Kidney glomerular epithelial cell (primary cell): ENCODE measurements at regions not wholly inside any gene's neighbourhood (a gene's known extent, or its start where the extent isn't known, plus 50 kb on each side); places are given as distances from the start of the nearest gene placed in this dataset.

ENCODE experiments used
- DNase-seq: peaks from one replicate; lab custom pipeline; 2025; lab: John Stamatoyannopoulos, UW

GRCh38 chr1:173400387-173400995, 76.6 kb upstream of the PRDX6 start:
- no peak for DNase-seq

DNA sequence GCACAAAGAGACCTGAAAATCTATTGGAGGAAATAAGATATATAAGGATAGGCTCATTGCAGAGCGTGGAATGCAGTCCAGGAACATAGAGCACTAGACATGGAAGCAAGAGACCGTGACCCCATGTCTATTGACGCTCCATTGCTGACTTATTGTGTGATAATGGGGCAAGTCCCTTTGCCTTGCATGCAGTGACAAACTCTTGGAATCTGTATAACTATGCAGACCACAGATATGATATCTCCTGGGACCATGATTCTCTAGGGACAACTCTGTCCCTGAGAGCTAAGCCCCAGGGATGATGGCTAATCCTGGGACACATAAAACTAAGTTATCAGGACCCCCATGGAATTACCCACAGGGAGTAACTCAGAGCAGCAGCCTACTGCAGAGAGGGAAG, 73.1 kb upstream of the PRDX6 start:
- DNase-seq: no peak

DNA sequence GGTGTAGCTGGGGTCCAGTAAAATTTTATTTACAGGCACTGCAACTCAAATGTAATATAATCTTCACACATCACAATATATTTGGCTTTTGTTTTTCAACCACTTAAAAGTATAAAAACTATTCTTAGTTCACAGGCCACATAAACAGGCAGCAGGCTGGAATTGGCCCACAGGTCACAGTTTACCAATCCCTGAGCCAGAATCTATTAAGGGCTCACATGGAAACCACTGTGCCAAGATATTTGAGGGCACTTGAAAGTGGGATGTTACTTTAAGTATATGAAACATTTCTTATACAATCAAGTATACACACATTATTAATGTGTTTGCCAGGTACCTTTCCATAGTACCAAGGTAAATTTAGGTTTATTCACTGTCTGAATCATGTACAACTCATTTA, 71.9 kb upstream of the PRDX6 start:
- no peak for DNase-seq

GRCh38 chr1:173405834-173406233, 71.3 kb upstream of the PRDX6 start:
- peak; percentile 40 for DNase-seq

DNA sequence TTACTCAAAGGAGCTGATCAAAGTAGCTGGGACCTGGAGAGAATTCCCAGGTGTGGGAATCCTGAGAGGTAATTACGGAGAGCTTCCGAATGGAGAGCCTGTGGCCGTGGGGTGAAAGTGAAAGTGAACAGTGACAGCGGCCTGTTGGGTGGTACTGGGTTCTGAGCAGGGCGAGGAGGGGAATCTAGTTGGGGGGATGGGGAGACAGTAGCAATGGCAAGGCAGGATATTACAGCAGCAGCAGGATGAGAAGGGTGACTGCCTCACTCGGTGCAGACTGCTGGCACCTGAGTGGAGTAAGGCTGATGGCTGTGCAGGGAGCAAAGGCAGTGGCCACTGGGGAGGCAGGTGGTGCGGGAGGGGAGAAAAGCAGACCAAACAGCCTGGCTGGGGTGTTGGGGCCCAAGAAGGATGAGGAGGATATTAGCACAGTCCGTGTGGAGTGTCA, 70.3 kb upstream of the PRDX6 start:
- DNase-seq: no peak

GRCh38 chr1:173407846-173408245, 69.3 kb upstream of the PRDX6 start:
- DNase-seq: no peak

DNA sequence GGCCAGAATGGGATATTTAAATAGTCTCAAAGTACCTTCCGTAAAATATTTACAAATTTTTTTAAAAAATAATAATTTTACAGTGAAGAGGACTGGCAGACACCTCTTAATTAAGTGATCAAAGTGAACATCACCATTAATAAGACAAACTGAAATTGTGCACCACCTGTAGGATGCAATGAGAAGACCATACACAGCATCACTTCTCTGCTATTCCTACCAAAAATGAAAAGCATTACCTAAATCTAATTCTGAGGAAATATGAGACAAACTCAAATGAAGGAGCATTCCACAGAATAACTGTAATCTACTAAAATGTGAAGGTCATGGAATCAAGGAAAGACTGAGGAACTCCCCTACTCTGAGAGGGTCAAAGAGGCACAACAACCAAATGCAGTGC, 68.2 kb upstream of the PRDX6 start:
- DNase-seq: no peak

DNA sequence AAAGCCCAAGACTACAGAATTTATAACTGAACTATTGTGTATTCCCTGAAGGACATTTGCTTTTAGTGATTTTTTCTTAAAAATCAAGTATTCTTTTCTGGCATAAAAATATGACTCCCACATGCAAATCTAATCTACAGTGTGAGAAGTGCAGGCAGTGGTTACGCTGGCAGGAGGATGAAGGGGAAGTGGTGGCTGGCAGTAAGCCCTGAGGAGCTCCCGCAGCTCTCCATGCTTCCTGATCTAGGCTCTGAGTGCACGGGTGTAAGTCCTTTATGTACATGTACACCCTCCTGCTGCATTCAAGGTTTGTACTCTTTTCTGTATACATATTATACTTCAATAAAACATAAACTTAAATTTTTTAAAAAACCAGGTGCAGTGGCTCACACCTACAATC, 67.5 kb upstream of the PRDX6 start:
- DNase-seq: no peak

- DNase-seq: no peak
These were observed 66.9 kb upstream of the PRDX6 start for GRCh38 chr1:173410133-173410793.

DNA sequence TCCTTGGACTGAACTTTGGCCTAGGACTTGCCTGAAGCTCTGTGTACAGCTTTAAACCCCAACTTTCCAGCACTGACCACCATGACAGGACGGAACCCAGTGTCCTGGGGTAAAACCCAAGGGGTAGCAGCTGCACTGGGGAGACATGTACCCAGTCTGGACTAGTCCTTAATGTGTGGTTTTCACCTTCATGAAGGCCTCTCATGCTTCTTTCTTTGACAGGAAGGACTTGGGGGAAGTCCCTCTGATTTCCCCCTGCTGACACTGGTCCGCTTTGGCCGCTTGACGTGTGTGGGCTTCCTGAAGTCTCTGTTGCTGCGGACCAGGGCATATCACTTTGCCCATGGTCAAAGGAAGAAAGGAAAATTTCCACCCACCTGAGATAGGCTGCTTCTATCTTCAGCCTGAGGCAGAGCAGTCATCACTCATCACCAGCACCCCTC, 66.3 kb upstream of the PRDX6 start:
- no peak for DNase-seq

DNA sequence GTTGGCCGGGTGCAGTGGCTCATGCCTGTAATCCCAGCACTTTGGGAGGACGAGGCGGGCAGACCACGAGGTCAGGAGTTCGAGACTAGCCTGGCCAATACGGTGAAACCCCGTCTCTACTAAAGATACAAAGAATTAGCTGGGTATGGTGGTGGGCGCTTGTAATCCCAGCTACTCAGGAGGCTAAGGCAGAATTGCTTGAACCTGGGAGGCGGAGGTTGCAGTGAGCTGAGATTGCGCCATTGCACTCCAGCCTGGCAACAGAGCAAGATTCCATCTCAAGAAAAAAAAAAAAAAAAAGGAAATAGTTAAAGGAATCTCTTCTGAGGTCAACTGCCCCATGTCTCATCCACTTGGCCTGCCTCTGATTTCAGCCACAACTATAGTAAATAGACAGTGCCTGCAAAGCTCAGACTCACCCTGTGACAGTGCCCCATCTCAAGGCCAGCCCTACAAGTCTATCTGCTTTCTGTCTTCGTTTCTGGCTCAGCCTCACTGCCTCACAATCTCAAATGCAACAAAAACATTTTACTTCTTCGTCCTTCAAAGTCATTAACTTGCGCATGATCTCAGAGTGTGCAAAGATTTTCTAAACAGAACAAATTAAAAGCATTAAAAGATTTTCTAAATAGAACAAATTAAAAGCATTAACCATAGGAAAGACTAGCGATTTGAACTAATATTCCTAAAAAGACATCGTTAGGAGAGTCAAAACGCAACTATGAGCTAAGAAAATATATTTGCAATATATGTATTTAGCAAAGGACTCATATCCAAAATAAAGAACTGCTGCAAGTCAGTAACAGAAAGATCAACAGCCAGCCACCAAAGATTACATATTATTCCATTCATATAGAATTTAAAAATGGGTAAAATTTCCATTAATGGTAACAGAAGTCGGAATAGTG, 65.0 kb upstream of the PRDX6 start:
- DNase-seq: no peak

GRCh38 chr1:173413271-173413707, 63.8 kb upstream of the PRDX6 start:
- DNase-seq: no peak

DNA sequence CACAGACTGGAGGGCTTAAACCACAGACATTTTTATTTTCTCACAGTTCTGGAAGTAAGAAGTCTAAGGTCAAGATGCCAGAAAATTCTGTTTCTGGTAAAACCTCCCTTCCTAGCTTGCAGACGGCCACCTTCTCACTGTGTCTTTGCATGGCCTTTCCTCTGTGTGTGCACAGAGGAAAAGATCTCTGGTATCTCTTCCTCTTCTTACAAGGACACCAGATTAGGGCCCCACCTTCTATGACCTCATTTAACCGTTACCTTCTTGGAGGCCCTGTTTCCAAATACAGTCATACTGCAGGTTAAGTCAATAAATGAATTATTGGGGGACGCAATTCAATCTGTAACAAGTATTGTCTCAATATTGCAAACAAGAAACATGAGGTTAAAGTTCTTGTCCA, 63.0 kb upstream of the PRDX6 start:
- no peak for DNase-seq

DNA sequence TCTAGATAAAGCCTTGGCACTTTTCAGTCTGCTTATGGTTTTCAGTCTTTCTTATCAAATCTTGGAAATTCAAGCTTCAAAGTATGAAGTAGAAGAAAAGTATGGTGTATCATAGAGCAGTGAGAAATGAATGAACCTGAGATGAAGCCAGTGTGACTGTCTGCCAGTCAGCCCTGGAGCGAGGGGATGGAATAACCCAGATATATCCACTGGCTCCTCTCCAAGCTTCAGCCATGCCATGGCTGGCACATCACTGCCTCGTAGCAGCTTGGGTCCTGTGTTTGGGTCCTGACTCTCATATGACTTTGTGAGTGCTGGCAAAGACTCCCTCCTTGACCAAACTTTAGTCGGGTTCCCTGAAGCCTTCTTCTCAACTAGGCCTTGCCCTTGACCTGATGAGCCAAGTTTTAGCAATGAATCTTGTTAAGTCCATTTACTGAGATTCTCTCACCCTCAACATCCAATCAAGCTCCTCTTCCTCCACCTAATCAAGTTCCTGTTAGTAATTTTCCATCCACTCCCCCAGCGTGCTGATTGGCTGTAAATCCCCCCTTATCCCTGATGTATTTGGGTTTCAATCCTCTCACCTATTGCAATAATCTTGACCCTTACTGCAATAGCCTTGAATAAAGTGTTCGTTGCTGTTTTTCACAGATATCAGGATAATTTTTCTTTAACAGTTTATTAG, 62.5 kb upstream of the PRDX6 start:
- DNase-seq: no peak

- no peak for DNase-seq
These were observed 61.6 kb upstream of the PRDX6 start for GRCh38 chr1:173415490-173415889.

DNA sequence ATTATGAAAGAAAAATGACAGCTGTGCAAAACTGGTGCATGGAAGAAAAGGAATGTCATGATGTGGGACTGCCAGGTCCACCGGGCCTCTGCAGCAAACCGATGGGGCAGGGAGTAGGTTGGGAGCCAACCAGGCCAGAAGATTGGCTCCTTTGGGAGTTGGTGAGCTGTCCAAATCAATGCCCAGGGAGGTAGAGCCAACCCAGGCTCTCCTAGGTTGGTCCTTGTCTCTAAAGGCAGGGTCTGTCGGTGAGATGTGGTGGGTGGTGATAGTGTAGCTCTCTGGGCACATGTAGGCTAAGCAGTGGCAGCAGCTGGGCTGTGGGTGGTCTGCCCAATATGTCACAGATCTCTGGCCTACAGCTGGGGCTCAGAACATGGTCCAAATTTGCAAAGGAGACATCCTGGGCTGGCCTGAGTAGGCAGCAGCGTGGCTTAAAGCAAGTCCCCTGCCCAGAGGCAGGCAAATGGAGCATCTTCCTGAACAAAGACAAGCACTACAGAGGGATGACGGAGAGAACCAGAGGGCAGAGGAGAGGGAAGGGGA, 61.2 kb upstream of the PRDX6 start:
- no peak for DNase-seq

DNA sequence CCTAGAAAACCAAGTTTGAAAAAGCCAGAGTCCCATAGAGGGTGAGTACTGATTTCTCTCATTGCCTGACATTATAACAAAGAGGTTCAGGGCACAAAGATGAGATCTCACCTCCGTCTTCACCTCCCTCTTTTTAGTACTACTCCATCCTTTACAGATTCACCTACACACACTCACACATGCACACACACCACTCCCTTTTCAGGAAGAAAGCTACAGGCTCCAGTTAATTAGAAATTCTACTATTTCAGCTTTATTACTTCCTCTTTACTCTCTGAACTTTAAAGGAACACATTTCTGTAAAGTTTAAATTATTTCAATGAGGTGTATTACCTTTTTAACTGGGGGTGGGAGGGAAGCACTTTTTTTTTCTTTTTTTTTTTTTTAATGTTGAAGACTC, 59.6 kb upstream of the PRDX6 start:
- no peak for DNase-seq

- no peak for DNase-seq
These were observed 58.8 kb upstream of the PRDX6 start for GRCh38 chr1:173418107-173418985.

DNA sequence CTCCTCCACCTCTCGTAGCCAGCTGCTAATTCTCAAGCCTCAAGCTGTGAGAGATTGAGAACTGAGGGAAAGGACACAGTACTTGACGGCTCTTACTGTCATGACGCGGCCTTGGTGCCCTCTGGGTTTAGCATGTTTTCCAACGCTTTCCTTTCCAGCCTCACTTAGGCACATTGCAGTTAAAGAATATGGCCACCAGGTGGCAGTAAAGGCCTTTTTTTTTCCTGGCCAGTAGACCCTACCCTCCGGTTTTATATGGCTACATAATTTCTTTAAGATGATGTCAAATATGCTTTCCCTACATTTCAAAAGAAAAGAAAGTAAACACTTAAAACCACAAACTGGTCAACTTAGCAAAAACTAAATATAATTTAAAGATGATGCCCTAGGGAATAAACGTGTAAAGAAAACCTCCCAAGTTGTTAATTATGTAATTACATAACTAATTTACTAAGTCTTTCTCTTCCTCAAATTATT, 56.8 kb upstream of the PRDX6 start:
- peak; percentile 62 for DNase-seq

DNA sequence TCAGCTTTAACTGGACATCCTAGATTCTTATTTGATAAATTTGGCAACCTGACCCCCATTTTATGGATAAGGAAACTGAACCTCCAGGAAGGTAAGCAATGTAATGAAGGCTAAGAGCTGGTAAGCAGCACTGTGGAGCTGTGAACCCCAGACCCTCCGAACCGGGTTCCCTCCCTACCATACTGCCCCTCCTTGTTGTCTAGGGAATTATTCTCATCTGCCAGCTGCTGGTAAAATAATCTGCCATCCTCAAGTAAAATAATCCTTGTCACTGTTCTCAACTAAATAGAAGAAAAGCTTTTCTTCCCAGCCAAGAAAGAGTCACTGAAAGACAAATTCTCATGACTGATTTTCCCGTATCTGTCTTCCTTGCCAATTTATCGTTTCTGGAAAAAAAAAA, 55.8 kb upstream of the PRDX6 start:
- DNase-seq: no peak

DNA sequence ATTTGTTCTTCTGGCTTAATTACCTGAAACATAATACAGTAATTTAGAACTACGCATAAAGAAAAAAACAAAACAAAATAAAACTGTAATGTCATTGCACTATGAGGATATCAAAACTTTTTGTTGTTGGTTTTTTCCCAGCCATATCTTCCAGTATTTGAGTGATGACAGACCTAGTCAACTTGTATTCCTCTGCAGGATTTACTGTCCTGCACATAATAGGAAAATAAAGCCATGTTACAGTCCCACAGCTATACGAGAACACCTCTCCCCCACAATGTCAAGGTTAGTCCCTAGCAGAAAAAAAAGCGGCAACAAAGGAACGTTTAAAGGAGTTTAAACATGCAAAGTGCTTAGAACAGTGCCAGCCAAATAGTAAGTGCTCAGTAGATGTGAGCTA, 55.3 kb upstream of the PRDX6 start:
- no peak for DNase-seq
